ENCODE measurements at regions not wholly inside any gene's neighbourhood (a gene's known extent, or its start where the extent isn't known, plus 50 kb on each side); places are given as distances from the start of the nearest gene placed in this dataset.

- no peak for ATAC-seq
- DNase-seq (ENCODE audit: missing footprints) = no peak
- intact Hi-C loops (cut with DNase I) = no loop called here
Measured at GRCh38 chr15:47356297-47356696, 361.0 kb upstream of the SEMA6D start.

GRCh38 chr15:47358876-47359275 lies 358.4 kb upstream of the SEMA6D start:
- intact Hi-C loops (cut with DNase I) = no loop called here
- ATAC-seq (no peak), DNase-seq (ENCODE audit: missing footprints) (no peak)

- intact Hi-C loops (cut with DNase I) = no loop called here
- no peak for ATAC-seq
Measured at GRCh38 chr15:47360305-47360704, 357.0 kb upstream of the SEMA6D start.

GRCh38 chr15:47362118-47362905 lies 355.0 kb upstream of the SEMA6D start:
- ATAC-seq (no peak), DNase-seq (ENCODE audit: missing footprints) (no peak)
- intact Hi-C loops (cut with DNase I) = no loop called here

More at GRCh38 chr15:47360305-47360704, 357.0 kb upstream of the SEMA6D start:
- no peak for DNase-seq (ENCODE audit: missing footprints)

DNA sequence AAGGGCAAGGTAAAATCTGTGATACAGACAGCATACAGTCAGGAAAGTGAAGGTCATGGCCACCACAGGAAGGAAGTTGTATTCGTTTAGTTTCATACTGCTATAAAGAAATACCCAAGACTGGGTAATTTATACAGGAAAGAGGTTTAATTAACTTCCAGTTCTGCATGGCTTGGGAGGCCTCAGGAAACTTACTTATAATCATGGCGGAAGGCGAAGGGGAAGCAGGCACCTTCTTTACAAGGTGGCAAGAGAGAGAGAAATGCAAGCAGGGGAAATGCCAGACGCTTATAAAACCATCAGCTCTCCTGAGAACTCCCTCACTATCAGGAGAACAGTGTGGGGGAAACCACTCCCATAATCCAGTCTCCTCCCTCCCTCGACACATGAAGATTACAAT lies 353.7 kb upstream of the SEMA6D start:
- intact Hi-C loops (cut with DNase I) = no loop called here
- no peak for ATAC-seq
- no peak for DNase-seq (ENCODE audit: missing footprints)

DNA sequence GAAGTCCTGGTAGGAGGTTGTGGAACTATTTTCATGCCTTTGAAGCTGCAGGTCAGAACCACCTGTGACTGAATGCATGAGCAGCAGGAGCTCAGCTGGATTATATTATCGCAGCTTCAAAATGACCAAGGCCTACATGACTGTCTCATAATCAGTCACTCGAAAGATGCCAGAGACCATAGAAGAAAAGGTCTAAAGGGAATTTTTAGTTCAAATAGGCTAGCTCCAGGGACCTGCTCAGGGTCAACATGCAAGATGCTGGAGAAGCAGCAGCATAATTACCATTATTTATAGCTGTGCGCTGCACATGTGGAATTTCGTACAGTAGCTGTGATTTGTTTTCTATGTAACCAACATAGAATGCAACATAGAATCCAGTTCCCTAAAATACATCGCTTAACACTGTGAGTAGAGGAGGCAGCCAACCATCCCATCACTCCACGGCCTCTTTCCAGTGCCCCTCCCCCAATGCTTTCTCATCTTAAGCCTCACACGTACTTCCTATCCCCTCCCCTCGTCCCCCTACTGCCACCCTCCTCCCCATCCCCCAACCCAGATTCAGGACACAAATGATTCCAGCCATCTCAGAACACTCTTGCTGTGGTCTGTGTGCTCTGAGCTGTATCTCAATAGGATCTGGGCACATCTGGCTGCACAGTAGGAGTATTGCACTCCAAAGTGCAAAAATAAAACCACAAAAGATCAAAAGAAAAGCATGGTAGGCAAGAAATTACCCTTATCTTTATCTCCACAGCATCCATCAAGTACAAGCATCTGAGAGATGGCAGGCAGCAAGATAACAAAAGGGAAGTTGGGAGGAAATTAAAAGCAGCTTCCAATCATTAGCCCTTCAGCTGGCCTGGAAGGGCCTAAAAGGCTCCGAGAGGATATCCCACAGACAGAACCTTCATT lies 352.8 kb upstream of the SEMA6D start:
- no peak for DNase-seq (ENCODE audit: missing footprints)
- intact Hi-C loops (cut with DNase I) = no loop called here
- no peak for ATAC-seq

DNA sequence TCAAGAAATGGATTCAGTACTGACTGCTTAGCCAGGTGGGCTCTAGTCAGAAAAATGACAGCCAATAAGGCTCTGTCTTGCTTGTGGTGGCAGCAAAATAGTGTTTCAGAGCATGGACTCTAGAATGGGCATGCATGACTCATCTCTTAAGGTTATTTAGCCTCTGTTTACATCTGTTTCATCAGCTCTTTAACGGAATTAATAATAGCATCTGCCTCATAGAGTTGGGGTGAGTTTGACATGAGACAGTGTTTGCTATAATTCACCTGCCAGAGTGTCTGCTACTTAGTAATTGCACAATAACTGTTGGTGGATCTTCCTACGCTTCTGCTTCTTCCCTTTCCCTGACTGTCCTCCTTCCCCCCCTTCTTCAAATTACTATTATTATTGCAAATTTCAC lies 350.4 kb upstream of the SEMA6D start:
- no peak for ATAC-seq
- DNase-seq (ENCODE audit: missing footprints) = no peak
- intact Hi-C loops (cut with DNase I) = no loop called here

DNA sequence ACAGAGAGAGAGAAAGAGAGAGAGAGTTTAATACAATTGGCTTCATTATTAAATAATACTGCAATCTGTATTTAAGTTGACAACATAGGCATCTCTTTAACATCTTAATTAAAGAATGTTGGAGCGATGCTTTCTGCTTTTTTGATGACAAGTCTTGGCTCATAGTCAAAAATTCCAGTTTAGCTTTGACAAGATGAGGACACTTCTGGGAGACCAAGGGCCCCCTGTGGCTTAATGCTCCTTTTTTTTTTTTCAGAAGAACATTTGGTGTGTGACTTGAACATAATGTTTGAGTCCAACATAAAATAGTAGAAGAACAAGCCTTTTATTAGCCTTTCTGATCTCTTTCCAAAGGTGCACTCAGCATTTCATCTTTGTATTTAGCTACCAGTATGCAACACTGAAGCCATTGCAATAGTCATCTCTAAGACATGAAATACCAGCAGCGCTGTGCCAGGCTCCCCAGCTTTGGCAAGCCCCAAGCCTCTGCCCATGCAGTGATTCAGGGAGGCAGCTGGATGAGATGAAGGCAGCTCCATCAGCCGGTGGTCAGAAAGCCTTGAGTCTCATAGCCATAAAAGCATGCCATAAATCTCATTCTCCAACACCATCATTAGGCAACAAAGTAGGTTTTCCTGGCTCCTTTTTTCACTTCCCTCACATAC lies 349.4 kb upstream of the SEMA6D start:
- no peak for ATAC-seq

DNA sequence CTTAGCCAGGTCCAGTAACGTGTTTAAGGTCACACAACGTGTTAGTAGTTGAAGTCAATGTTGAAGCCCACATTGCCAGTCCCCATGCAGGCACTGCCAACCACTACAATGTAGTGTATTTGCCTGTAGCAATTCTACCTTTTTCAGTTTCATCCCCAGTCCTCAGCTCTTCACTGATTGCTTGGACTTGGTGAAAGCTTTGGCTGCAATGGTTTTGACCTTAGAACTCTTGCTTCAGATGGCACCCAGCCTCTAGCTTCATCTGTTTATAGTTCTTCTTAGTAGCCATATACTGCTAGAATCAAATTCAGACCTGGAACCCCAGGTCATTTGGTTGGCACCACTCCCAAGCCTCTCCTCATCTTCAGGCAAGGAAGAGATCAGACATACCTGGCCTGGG lies 345.4 kb upstream of the SEMA6D start:
- intact Hi-C loops (cut with DNase I) = no loop called here
- no peak for ATAC-seq

More for the DNA sequence above, 349.4 kb upstream of the SEMA6D start:
- intact Hi-C loops (cut with DNase I) = no loop called here
- DNase-seq (ENCODE audit: missing footprints) = no peak

DNA sequence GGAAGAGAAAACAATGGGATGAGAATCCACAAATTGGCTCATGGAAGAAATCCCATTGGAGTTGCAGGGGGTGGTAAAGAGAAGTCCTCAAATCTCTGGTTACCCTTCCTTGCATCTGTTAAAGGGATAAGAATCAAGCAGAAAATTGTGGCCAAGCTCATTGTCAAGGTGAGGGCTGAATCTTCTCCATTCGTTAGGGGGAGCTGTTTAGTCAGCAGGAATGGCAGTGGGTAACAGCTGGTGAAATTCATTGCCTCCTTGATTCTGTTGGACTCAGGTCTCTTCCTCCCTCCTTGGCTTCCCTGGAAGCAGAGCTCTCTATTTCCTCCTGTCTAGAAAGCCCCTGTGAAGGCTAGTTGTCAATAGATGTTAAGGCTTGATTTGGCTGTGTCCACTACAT lies 343.1 kb upstream of the SEMA6D start:
- DNase-seq (ENCODE audit: missing footprints) = no peak
- no peak for ATAC-seq
- intact Hi-C loops (cut with DNase I) = no loop called here

More for the DNA sequence above, 345.4 kb upstream of the SEMA6D start:
- DNase-seq (ENCODE audit: missing footprints) = no peak

GRCh38 chr15:47376190-47376589 lies 341.1 kb upstream of the SEMA6D start:
- intact Hi-C loops (cut with DNase I) = no loop called here
- DNase-seq (ENCODE audit: missing footprints) (no peak), ATAC-seq (no peak)

- intact Hi-C loops (cut with DNase I) = no loop called here
- ATAC-seq (no peak), DNase-seq (ENCODE audit: missing footprints) (no peak)
Measured at GRCh38 chr15:47377465-47377864, 339.8 kb upstream of the SEMA6D start.

GRCh38 chr15:47378527-47378926 lies 338.8 kb upstream of the SEMA6D start:
- DNase-seq (ENCODE audit: missing footprints) = no peak
- ATAC-seq = no peak
- intact Hi-C loops (cut with DNase I) = no loop called here

GRCh38 chr15:47383102-47383501 lies 334.2 kb upstream of the SEMA6D start:
- ATAC-seq = no peak
- intact Hi-C loops (cut with DNase I) = no loop called here
- no peak for DNase-seq (ENCODE audit: missing footprints)

DNA sequence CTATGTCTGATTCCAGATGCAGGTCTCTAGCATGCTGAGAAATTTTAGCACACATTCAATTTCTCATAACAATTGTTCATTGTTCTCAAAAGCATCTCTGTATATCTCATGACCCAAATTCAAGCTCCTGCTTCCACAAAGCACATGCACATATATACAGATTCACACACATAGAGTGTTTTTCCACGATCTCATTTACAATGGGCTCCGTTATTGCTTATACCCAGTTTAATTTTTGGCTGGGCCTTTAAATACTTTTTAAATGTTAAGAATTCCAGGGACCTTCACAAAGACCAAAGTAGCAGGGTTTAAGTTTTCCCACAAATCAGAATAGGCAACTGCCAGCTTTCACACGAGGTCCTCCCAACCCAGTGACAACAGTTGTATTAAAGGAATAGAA lies 333.5 kb upstream of the SEMA6D start:
- intact Hi-C loops (cut with DNase I) = no loop called here
- no peak for DNase-seq (ENCODE audit: missing footprints)
- ATAC-seq = no peak

- no peak for DNase-seq (ENCODE audit: missing footprints)
Measured at GRCh38 chr15:47384341-47384740, 333.0 kb upstream of the SEMA6D start.

DNA sequence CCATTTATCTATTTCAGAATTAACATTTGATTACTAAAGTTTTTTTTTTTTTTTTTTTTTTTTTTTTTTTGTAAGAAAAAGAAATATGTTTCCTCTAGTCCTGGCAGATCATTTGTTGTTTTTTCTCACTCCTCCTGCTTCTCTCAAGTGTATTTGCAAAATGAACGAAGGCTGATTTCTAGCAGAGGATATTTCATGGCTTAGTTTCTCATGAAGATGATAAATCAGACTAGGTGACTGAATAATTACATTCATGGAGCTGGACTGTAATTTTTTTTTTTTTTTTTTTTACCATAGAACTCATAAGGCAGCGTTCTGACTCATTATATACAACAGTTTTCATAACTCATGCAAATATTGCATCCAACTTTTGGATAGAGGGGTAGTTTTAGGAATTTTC lies 332.5 kb upstream of the SEMA6D start:
- DNase-seq (ENCODE audit: missing footprints) = no peak
- intact Hi-C loops (cut with DNase I) = no loop called here
- ATAC-seq = no peak

More at GRCh38 chr15:47384341-47384740, 333.0 kb upstream of the SEMA6D start:
- intact Hi-C loops (cut with DNase I) = no loop called here
- ATAC-seq = peak; percentile 85

- intact Hi-C loops (cut with DNase I) = no loop called here
Measured at GRCh38 chr15:47386459-47386858, 330.8 kb upstream of the SEMA6D start.

GRCh38 chr15:47388299-47388698 lies 329.0 kb upstream of the SEMA6D start:
- DNase-seq (ENCODE audit: missing footprints) = no peak
- ATAC-seq = no peak
- intact Hi-C loops (cut with DNase I) = no loop called here

More at GRCh38 chr15:47386459-47386858, 330.8 kb upstream of the SEMA6D start:
- ATAC-seq (no peak), DNase-seq (ENCODE audit: missing footprints) (no peak)
